ENCODE measurements at regions not wholly inside any gene's neighbourhood (a gene's known extent, or its start where the extent isn't known, plus 50 kb on each side); places are given as distances from the start of the nearest gene placed in this dataset.

DNA sequence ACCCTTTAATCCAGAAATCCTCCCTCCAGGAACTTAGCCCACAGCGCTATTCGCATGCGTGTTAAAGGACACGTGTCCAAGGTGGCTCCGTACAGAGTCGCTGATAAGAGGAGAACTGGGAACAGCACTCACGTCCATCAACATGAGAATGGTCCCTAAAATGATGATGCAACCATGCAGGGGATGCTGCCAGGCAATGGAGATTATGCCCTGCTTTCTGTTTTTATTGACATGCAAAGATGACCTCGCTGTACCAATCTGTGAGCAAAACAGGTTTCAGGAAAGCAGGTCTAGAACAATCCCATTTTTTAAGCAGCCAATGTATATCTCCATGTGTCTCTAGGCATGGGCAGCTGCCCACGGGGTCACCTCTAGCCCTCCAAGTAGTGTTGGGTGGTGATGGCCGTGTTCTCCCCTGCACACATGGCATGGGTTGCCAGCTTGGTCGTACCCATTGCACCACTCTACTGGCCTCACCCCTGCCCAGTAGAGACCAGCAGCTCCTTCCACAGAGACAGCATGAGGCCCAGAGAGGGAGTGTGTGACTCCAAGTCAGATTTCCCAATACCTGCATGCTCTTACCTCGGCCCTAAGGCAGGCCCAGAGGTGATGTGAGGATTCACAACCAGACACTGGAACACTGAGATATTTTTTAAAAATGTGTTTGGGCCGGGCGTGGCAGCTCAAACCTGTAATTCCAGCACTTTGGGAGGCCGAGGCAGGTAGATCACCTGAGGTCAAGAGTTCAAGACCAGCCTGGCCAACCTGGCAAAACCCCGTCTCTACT is 68.3 kb upstream of the LINC01488 start:
- no peak for DNase-seq (ENCODE audit: low read depth in 4 of 4, low spot score in 1 of 4)

DNA sequence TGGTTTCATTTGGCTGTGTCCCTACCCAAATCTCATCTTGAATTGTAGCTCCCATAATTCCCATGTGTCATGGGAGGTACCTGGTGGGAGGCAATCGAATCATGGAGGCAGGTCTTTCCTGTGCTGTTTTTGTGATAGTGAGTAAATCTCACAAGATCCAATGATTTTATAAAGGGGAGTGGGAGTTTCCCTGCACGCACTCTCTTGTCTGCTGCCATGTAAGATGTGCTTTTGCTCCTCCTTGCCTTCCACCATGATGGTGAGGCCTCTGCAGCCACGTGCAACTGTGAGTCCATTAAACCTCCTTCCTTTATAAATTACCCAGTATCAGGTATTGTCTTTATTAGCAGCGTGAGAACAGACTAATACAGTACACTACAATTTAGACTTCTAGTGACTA is 67.5 kb upstream of the LINC01488 start:
- no peak for DNase-seq (ENCODE audit: low read depth in 4 of 4, low spot score in 1 of 4)

DNA sequence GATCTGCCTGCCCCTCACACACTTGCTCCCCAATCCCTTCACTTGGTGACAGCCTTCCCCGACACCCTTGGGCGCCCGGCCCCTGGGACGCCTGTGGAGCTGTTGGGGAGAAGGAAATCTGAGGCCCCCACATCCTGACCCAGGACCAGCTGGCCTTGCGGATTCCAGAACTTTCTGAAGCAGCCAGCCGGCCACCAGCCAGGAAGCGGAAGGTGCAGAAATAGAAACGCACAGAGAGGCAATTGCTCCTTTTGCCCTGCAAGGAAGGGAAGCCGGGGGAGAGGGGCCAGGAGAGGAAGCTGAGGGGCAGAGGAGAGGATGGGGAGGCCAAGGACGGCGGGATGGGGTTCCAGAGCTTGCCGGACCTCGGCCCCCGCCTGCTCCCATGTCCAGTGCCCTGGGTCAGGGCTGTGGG is 66.7 kb upstream of the LINC01488 start:
- DNase-seq (ENCODE audit: low read depth in 4 of 4, low spot score in 1 of 4), result no peak

DNA sequence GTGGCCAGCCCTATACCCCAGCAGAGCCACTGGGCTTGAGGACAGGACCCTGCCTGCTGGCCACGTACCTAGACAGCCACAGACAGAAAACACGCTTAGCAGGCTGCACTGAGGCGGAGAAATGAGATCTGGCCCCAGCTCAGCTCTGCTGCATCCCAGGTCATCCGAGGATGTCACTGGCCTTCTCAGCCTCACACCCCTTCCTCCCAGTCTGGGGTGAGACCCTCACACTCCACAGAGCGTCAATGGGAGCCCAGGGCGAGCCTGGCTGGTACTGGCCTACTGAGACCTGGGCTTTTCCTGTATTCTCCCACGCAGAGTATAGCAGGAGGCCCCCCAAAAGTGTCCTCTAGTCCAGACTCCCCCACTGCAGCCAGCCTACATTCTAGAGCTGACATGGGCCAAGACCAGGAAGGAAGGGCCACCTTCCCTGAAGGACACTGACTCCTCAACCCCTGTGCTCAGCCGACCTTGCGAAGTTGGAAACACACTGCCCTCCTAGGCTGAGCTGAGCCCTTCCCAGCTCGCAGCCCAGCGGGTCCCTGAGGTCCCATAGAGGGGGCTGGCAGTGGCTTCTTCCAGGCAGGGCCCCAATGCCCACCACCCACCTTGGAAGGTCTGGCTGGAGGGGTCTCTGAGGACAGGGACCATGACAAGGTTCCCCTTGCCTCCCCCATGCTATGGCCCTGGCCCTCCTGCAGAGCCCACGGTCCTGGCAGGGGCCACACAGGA is 65.9 kb upstream of the LINC01488 start:
- DNase-seq (ENCODE audit: low read depth in 4 of 4, low spot score in 1 of 4), result no peak

DNA sequence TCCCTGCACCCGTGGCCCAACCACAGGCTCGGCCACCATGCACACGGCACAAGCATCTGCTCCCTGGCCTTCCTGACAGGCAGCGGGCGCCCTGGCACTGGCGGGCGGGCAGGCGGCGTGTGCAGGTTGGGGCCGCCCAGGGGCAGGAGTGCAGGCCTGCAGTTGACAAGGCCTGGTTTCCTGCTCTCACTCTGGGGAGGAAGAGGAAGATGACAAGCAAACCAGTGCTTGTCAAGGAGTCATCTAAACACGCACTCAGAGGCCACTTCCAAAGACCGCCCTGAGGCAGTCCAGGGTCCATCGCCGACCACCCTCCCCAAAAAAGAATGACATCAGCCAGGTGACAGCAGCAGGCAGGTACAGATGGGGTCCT is 65.3 kb upstream of the LINC01488 start:
- DNase-seq (ENCODE audit: low read depth in 4 of 4, low spot score in 1 of 4), result no peak

DNA sequence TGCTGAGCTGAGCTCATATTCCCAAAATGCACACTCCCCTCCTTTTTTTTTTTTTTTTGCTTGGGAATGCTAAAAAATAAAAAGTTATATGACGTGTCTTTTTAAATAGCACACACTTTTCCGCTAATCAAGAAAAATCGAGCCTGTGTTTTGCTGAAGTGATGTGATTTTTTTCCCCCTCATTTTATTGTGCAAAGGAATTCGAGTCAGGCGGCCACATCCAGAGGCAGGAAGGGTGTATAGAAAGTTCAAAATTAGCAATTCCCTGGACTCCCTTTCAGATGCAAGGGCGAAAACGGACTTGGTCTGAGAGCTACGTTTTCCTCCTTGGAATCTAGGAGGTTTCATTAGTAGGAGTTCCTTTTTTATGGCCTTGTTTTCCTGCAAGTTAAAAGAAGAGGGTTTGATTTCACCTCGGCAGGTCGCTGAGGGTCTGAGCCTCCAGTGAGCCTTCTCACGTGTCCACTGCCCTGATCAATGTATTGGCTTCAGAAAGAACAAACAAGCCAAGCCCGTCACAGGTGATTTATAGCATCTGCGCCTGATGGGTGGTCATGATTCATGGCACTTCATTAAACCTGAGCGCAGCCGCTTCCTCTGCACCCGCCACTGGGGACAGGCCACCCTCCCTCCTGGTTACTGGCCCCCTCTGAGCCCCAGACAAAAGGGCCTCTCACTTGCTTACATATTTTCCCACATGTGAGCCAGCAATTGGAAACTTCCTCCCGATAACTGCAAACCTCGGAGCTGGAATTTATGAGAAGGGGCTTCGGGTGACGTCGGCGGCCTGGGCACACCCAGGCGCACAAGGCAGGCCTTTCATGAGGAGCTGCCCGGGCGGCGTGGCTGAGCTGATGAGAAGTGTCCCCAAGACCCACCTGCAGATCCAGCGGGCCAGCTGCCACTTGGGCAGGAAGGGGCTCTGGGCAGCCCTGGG is 64.4 kb upstream of the LINC01488 start:
- no peak for DNase-seq (ENCODE audit: low read depth in 4 of 4, low spot score in 1 of 4)

DNA sequence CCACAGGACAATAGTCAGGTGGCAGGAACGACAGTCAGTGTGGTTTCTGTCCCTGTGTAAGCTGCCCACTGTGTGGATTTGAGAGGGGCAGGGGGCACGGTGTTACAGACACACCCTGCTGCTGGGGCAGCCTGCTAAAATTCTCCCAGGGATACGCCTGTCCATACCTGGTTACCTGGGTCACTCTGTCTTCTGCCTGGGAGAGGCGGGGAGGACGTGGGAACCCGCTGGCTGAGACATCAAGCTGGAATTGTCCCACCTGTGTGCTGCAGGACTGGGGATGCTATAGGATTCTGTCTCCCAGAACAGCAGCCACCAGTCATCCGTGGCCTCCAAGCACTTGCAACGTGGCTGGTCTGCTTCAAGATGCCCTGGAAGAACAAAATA is 63.8 kb upstream of the LINC01488 start:
- DNase-seq (ENCODE audit: low read depth in 4 of 4, low spot score in 1 of 4), result no peak

DNA sequence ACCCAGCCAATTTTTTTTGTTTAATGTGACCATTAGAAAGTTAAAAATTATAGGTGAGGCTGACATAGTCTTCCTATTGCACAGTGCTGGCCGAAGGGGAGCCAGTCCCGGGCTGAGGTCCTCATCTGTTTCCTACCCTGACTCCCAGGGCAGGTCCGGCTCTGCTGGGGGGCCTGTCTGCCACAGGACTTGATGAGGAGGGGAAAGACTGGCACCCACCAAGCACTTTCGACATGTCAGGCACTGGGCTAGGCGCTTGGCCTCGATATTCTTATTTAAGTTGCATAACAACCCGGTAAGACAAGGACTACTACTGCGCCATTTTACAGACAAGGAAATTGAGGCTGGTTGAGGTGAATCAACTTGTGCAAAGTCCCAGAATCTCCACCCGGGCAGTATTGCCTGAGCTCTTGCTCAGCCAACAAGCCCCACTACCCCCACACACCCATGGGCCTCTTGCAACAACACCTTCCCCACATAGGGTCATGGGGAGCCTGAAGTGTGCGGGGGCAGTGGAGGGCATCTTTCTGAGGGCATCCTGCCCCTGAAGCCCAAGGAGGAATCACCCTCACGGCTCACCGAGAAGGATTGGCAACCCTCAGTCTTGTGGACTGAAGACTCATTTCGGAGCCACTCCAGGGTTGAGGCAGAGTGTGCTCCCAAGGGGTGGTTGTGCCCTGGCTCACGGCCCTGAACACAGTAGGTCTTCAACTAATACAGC is 62.7 kb upstream of the LINC01488 start:
- DNase-seq (ENCODE audit: low read depth in 4 of 4, low spot score in 1 of 4), result no peak

DNA sequence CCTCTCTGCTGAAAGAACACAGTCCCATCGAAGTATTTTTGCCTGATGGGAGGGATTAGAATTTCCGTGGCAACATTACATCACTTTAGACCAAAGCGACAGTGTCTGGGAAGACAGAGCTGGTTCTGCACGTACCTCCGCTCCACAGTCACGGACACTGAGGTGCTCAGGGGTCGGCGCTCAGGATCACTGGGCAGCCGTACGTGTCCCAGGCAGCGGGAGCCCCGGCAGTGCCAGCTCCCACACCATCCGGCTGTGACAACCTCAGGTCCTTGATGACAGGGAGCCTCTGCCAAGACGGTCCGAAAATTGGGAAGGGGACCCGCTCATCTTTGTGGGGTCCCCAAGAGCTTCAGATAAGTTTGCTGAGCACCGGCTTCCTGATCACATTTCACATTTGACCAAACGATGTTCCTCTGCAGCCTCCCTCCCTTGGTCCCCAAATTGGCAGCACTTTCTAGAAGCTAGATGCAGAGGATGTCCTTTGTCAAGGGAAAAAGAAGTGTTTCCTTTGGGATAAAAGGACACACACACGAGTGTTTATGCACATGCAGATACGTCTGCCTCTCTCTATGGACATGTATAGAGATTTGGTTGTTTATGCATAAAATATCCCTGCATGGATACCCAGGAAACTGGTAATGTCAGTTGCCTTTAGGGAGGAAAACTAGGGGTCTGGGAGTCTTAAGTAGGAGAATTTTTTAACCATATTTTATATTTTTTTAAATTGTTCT is 61.6 kb upstream of the LINC01488 start:
- no peak for DNase-seq (ENCODE audit: low read depth in 4 of 4, low spot score in 1 of 4)

DNA sequence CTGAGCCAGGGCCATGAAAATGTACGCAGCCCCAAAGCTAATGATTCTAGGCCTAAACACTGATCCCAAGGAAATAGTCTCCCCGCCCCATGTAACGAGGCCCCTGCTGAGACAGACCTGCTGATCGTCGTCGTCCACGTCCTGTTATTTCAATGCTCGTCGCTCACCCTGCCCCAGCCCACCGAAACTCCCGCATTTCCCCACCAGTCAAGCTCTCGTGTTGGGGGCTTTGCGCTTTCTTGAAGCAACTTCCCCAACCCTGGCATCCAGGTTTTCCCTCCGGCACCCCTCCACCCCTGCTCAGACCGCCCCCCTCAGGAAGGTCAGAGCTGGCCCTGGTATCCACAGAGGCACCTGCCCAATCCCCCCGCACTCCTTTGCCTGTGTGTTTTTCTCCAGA is 58.8 kb upstream of the LINC01488 start:
- DNase-seq (ENCODE audit: low read depth in 4 of 4, low spot score in 1 of 4), result no peak

DNA sequence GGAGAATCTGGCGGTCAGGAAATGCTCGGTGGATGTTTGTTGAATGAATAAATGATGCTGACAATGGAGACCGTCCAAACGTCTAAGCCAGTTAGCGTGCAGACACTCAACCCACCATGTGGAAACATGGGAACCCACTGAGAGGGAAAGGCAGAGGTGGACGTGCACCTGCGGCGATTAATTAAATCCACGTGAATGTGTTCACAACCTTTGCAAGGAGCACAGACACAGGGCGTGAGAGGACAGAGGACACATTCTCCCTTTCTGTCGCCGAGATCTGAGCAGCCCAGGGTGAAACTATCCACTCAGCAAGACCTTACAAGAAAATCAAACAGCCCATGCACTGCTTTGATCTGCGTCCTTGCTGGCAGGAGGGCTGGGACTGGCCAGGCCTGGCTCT is 58.3 kb upstream of the LINC01488 start:
- no peak for DNase-seq (ENCODE audit: low read depth in 4 of 4, low spot score in 1 of 4)

DNA sequence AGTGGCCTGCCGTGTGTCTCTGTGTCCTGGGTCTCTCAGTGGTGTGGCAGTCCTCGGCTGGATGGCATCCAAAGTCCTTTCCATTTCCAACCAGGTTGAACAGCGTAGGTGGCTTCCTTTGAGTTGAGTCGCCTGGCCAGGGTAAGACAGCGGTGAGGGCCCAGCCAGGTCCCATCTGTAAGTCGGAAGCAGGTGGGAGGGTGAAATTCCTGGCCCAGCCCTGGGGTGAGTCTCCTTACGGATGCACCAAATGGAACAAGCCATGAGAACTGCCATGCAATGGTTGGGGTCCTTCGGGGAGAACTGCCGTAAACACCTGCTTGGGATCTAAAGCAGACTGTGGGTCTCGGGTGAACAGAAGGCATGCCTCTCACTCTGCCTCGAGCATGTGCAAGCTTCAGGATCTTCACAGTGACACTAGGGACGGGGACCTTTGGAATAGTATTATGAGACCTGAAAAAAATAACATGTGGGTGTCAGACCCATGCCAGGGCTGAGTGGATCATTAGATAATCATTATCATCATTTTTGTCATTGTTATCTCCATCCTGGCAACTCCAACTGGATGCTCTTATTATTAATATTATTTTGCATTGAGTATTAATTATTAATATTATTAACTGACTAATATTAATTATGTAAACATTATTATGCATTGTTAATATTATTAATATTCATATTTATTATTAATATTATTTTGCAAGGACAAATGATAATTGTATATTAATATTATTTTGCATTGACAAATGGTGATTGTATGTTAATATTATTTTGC is 57.7 kb upstream of the LINC01488 start:
- DNase-seq (ENCODE audit: low read depth in 4 of 4, low spot score in 1 of 4), result no peak

DNA sequence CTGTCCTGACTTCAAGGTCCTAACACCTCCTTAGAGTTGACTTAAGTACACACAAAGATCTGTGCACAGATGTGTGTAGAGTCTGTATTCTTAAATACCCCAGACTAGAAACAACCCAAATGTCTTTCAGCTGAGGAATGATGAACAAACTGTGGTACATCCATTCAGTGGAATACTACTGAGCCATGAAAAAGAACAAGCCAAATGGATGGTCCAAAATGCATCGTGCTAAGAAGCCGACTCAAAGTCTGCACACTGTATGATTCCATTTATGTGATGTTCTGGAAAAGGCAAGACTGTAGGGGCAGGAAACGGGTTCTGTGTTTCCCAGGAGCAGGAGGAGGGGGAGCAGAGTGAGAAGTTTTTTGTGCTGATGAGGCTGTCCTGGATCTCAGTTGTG is 56.7 kb upstream of the LINC01488 start:
- DNase-seq (ENCODE audit: low read depth in 4 of 4, low spot score in 1 of 4), result no peak

DNA sequence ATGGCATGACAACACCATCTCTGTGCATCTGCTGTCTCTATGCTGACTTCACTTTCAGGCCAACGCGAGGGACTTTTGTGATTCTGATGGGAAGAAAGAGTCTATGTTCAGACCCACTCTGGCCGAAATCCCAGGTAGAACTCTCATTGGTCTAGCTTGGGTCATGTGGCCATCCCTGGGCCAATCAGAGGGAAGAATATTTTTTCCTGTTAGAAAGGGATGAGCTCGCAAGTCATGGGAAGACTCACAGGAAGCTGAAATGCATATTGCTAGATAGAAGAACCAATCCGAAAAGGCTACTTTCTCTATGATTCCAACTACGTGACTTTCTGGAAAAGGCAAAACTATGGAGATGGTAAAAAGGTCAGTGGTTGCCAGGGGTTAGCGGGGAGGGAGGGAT is 56.0 kb upstream of the LINC01488 start:
- DNase-seq (ENCODE audit: low read depth in 4 of 4, low spot score in 1 of 4), result no peak

DNA sequence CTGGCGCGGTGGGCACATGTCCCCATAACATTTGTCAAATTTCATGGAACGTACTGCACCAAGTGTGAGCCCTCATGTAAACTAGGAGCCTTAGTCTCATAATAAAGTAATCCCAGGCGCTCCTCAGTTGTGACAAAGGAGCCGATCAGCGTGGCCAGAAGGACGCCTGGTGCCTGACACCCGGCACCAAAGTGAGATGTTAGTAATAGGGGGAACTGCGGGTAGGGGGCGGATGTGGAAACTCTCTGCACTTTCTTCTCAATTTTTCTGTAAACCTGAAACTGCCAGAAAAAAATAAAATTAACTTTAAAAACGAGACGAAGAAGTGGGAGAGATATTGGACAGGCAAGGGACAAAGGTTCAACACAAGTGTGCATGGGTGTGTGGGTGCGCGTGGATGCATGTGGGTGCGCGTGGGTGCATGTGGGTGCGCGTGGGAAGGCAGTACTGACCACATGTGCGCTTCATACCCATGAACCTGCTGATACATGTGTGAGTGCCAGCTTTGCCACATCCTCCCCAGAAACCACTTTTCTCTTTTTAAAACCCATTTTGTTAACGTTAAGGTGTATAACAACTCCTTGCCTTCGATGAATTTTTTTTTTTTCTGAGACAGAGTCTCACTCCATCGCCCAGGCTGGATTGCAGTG is 55.4 kb upstream of the LINC01488 start:
- peak in 1 of 4 experiments; percentile 19 for DNase-seq (ENCODE audit: low read depth in 4 of 4, low spot score in 1 of 4)

DNA sequence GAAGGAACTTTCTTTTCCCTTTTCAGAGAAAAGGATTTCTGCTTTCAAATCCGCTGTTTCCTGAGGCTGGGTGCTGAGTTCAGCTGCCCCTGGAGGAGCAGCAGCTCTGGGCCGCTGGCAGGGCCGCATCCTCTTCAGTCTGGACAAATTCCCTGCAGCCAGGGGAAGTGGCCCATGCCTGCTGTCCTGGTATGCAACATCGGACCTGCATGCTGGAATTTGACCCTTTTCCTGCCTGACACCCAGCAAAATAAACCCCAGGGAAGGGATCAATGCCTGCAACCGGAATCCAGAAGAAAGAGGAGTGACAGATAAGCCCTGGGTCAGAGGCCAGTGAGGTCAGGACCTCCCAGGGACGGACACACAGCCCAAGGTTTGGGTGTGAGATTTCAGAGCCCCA is 54.1 kb upstream of the LINC01488 start:
- DNase-seq (ENCODE audit: low read depth in 4 of 4, low spot score in 1 of 4), result no peak

DNA sequence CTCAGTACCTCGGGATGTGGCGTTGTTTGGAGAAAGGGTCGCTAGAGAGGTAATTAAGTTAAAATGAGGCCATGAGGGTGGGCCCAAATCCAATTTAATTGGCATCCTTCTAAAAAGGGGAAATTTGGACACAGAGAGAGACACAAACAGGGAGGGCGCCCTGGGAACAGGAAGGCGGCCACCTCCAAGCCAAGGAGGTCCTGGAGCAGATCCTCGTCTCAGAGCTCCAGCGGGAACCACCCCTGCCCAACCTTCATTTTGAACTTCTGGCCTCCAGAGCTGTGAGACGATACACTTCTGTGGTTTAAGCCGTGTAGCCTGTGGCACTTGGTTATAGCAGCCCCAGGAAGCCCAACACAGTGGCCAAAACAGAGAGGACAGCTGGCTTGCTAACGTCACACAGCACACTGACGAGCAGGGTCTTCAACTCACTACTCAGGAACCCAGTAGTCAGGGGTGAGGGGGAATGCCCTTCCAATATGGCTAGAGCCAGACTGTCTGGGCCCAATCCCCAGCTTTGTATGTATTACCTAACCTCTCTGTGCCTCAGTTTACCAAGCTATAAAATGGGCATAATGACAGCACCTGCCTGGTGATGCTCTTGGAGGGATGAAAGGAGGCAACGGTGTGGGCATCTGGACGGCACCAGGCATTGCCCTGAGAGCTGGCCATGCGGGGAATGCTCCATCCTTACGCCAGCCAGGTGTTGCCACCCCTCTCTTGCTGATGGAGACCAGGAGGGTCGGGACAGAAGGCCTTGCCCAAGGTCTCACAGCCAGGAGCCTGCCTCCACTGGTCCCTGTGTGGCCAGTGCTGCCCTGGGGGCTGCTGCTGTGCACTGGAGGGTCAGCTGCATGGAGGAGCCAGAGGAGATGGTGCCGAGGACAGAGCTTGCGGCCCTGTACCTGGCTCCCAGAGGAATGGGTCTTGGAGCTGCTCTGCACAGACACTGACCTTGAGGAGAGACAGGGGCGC is 53.3 kb upstream of the LINC01488 start:
- no peak for DNase-seq (ENCODE audit: low read depth in 4 of 4, low spot score in 1 of 4)

Data from stimulated activated CD4-positive, alpha-beta T cell treated with anti-CD3 and anti-CD28 coated beads, Interleukin-1b, Interleukin-23, amount 100 ng/mL, for 24 hours (primary cell).